Fibroblast of villous mesenchyme (primary cell): ENCODE measurements at regions not wholly inside any gene's neighbourhood (a gene's known extent, or its start where the extent isn't known, plus 50 kb on each side); places are given as distances from the start of the nearest gene placed in this dataset.

Source experiments
- DNase-seq: peaks from one replicate; pipeline ENCODE4 v3.0.0-alpha.2; 2010; ENCODE audit warnings: low read depth
- H3K4me3 ChIP-seq: 2 replicates; pipeline ENCODE4 v1.5.1; 2011; ENCODE audit warnings: low read depth, mild to moderate bottlenecking, low read length
- CTCF ChIP-seq: IDR thresholded peaks from 2 replicates; pipeline ENCODE4 v1.5.1; 2012; ENCODE audit warnings: low read depth, mild to moderate bottlenecking, low read length; ENCODE audit not compliant: insufficient read depth

- H3K4me3 ChIP-seq = no peak overlapping the region
- DNase-seq = no peak
- TF ChIP-seq CTCF = no peak
Observed at GRCh38 chr15:45743426-45744235, 108.8 kb downstream of the SQOR start.

DNA sequence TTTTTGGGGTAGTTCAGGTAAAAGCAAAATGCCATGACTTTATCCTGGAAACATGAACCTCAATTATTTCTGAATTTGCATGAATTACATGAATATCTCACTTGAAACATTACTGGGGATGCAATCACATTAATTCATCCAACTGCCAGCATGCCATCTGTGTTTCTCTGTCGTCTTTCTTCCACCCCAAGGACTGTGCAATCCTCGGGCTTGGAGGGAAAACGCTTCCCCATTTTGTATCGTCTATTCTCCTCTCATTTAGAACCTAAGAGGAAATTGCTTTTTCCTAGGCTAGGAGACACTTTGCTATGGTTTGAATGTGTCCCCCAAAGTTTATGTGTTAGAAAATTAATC lies 109.4 kb downstream of the SQOR start:
- no peak overlapping the region for H3K4me3 ChIP-seq
- TF ChIP-seq CTCF = no peak
- no peak for DNase-seq

DNA sequence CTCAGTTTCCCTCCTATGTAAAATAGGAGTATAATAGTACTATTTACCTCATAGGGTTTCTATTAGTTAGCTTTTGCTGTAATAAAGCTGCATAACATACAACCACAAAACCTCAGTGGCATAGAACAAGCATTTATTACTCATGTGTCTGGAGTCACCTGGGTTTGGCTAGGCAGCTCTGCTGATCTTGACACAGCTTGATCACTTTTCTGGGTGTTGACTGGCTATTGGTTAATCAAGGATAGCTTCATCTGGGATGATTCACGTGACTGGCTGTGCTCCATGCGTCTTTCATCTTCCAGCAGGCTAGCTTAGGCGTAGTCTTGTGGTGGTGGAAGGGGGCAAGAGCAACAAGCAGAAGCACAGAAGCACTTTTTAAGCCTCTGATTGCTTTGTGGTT lies 112.6 kb downstream of the SQOR start:
- DNase-seq = no peak
- no peak for TF ChIP-seq CTCF
- no peak overlapping the region for H3K4me3 ChIP-seq

DNA sequence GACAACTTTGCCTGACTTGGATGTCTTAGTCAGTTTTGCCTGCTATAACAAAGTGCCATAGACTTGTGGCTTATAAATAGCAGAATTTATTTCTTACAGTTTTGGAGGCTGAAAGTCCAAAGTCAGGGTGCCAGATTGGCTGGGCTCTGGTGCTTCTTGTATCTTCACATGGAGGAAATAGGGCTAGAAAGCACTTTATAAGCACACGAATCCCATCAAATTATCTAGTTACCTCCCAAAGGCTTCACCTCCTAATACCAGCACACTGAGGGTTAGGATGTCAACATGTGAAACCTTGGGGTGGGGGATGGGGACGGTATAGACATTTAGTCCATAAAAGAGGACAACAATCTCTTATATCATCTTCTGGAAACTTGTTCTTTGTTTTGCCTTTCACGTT lies 116.8 kb downstream of the SQOR start:
- no peak for TF ChIP-seq CTCF
- no peak overlapping the region for H3K4me3 ChIP-seq
- DNase-seq = no peak

DNA sequence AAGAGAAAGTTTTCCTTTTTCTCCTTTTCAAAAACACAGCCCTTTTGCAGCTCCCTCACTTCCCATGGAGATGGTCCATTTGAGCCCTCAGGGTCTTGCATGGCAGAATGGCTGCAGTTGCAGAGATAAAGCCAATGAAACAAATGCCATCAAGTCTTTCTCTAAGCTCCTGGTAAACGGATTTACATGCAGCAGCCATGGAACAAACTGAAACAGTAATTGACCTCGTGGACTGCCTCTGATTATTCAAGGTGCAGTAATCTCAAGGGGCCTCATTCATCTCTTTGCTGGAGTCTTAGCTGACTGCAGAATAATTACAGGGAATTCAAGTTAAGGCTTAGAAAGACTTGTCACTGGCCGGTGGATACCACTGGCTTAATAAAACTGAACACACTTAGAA lies 125.1 kb downstream of the SQOR start:
- no peak for TF ChIP-seq CTCF
- no peak overlapping the region for H3K4me3 ChIP-seq
- DNase-seq = no peak

- DNase-seq = no peak
- TF ChIP-seq CTCF = no peak
- no peak overlapping the region for H3K4me3 ChIP-seq
Observed at GRCh38 chr15:45762726-45763125, 127.9 kb downstream of the SQOR start.
